Immature natural killer cell (primary cell): ENCODE measurements at regions not wholly inside any gene's neighbourhood (a gene's known extent, or its start where the extent isn't known, plus 50 kb on each side); places are given as distances from the start of the nearest gene placed in this dataset.
"Not testable (repeated sequence)": the region's sequence is repeated elsewhere in the genome, so short reads cannot be mapped to it uniquely, and the experiment has no call there.

Source experiments
- DNase-seq, 3 donors: peaks; one replicate each; pipeline ENCODE4 v3.0.0; 2022; ENCODE audit warnings: mixed read lengths in 1 of 3
- H3K27ac Mint-ChIP-seq, 6 donors: one replicate each; pipeline ENCODE4 v1.8.0; 2020; ENCODE audit warnings: mixed read lengths in 6 of 6, mild to moderate bottlenecking in 5 of 6, inconsistent platforms in 4 of 6, moderate library complexity in 3 of 6
- H3K27me3 Mint-ChIP-seq, 3 donors: one replicate each; pipeline ENCODE4 v1.8.0; 2020 to 2021; ENCODE audit warnings: low read depth in 3 of 3, mild to moderate bottlenecking in 3 of 3, mixed read lengths in 3 of 3, moderate library complexity in 3 of 3, inconsistent platforms in 1 of 3
- H3K36me3 Mint-ChIP-seq, 3 donors: one replicate each; pipeline ENCODE4 v1.8.0; 2020; ENCODE audit warnings: mixed read lengths in 3 of 3, inconsistent platforms in 2 of 3, mild to moderate bottlenecking in 2 of 3
- H3K4me1 Mint-ChIP-seq, 2 donors: one replicate each; pipeline ENCODE4 v1.8.0; 2020; ENCODE audit warnings: inconsistent platforms in 2 of 2, mild to moderate bottlenecking in 2 of 2, mixed read lengths in 2 of 2, moderate library complexity in 1 of 2
- H3K4me3 Mint-ChIP-seq, 5 donors: one replicate each; pipeline ENCODE4 v1.8.0; 2020; ENCODE audit warnings: mild to moderate bottlenecking in 5 of 5, mixed read lengths in 5 of 5, inconsistent platforms in 3 of 5, moderate library complexity in 3 of 5
- H3K9me3 Mint-ChIP-seq, 6 donors: one replicate each; pipeline ENCODE4 v1.8.0; 2020; ENCODE audit warnings: mild to moderate bottlenecking in 6 of 6, mixed read lengths in 6 of 6, inconsistent platforms in 4 of 6, moderate library complexity in 3 of 6

DNA sequence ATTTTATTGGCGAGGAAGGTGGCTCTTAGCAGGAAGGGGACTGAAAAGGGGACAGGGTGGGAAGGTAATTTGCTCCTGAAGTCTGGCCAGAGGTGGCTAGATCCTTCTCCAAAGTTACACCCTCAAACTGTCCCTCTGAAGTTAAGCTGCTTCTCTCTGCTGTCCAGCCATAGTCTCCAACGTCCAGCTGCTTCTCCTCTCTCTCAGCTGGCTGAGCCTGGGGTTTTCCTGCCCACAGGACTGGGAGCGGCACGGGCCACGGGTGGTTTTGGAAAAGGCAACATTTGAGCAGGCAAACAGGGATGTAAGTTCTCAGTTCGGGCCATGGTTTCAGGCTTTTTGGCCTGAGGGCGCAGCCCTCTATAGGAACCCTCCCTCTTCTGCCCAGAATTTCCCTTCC, 128.3 kb downstream of the YIPF5 start:
- DNase-seq, result no peak
- no peak overlapping the region for H3K4me3 Mint-ChIP-seq
- no peaks in the 10 kb centered on the region for H3K4me1 Mint-ChIP-seq
- no peaks in the 10 kb centered on the region for H3K36me3 Mint-ChIP-seq
- peaks cover 0 to 2% (median 0%) of the 10 kb centered on the region in 3 donors for H3K27me3 Mint-ChIP-seq
- no peaks in the 10 kb centered on the region for H3K9me3 Mint-ChIP-seq
- no peak overlapping the region for H3K27ac Mint-ChIP-seq

DNA sequence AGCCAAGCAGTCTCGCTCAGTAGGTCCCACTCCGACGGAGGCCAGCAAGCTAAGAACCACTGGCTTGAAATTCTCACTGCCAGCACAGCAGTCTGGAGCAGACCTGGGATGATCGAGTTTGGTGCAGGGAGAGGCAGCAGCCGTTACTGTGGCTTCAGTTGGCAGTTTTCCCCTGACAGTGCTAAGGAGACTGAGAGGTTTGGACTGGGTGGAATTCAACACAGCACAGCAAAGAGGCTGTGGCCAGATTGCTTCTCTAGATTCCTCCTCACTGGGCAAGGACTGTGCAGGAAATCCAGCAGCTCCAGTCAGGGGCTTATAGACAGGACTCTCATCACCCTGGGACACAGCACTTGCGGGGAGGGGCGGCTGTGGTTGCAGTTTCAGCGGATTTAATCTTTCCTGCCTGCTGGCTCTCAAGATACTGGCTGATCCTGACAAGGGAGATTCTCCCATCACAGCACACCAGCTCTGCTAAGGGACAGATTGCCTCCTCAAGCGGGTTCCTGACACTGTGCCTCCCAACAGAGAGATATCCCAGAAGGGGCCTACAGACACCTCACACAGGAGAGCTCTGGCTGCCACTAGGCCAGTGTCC, 122.1 kb downstream of the YIPF5 start:
- Mint-ChIP-seq H3K9me3 (peaks cover 0 to 4% (median 0%) of the 10 kb centered on the region in 6 donors), H3K27me3 (peaks cover 0 to 6% (median 2%) of the 10 kb centered on the region in 3 donors), H3K4me1 (no peaks in the 10 kb centered on the region), H3K4me3 (no peak overlapping the region), H3K36me3 (no peaks in the 10 kb centered on the region), H3K27ac (no peak overlapping the region)
- DNase-seq, result no peak

DNA sequence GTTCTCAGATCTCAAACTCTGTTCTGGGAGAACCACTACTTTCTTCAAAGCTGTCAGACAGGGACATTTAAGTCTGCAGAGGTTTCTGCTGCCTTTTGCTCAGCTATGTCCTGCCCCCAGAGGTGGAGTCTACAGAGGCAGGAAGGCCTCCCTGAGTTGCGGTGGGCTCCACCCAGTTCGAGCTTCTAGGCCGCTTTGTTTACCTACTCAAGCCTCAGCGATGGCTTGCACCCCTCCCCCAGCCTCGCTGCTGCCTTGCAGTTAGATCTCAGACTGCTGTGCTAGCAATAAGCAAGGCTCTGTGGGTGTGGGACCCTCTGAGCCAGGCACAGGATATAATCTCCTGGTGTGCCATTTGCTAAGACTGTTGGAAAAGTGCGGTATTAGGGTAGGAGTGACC, 115.1 kb downstream of the YIPF5 start:
- H3K36me3 Mint-ChIP-seq, H3K4me1 Mint-ChIP-seq, H3K27ac Mint-ChIP-seq, H3K4me3 Mint-ChIP-seq, DNase-seq, H3K9me3 Mint-ChIP-seq: not testable (repeated sequence)
- H3K27me3 Mint-ChIP-seq, result peaks cover 2 to 14% (median 7%) of the 10 kb centered on the region in 3 donors

DNA sequence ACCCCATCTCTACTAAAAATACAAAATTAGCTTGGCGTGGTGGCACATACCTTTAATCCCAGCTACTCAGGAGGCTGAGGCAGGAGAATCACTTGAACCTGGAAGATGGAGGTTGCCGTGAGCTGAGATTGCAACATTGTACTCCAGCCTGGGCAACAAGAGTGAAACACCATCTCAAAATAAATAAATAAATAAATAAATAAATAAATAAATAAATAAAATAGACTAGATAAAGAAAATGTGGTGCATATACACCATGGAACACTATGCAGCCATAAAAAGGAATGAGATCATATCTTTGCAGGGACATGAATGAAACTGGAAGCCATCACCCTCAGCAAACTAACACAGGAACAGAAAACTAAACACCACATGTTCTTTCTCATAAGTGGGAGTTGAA, 110.4 kb downstream of the YIPF5 start:
- DNase-seq, H3K4me3 Mint-ChIP-seq, H3K36me3 Mint-ChIP-seq, H3K9me3 Mint-ChIP-seq, H3K27ac Mint-ChIP-seq, H3K4me1 Mint-ChIP-seq: not testable (repeated sequence)
- H3K27me3 Mint-ChIP-seq, result peaks cover 2 to 11% (median 6%) of the 10 kb centered on the region in 3 donors

DNA sequence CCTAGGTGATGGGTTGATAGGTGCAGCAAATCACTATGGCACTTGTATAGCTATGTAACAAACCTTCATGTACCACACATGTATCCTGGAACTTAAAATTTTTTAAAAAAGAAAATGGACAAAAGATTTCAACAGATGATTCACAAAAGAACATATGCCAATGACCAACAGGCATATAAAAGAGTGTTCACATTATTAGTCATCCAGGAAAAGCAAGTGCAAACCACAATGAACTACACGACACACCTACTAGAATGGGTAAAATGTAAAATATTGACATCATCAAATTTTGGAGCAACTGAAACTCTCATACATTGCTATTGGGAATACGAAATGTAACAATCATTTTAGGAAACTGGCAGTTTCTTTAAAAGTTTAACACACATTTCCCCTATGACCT, 109.9 kb downstream of the YIPF5 start:
- Mint-ChIP-seq H3K4me3 (no peak overlapping the region), H3K36me3 (peaks cover 0 to 3% (median 0%) of the 10 kb centered on the region in 3 donors), H3K9me3 (peaks cover 0 to 6% (median under 1%) of the 10 kb centered on the region in 6 donors), H3K27ac (no peak overlapping the region), H3K27me3 (peaks cover 2 to 11% (median 8%) of the 10 kb centered on the region in 3 donors), H3K4me1 (no peaks in the 10 kb centered on the region)
- DNase-seq, result no peak

DNA sequence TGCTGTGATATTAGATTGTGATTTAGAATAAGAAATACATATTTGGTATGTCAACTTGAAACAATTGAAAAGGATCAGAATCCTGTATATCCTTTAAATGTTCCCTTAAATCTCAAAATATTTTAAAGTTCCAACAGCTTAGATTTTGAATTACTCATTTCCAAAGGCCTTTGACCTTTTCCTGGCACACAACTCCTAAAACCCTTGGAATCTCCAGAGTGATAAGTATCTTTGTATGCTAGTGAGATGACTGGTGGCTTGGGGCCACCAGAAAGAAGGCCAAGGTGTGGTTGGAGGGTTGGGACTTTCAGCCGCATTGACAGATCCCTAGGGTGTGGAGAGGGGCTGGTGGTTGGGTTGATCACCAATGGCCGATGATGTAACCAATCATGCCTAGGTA, 104.7 kb downstream of the YIPF5 start:
- Mint-ChIP-seq H3K4me3 (no peak overlapping the region), H3K27ac (no peak overlapping the region), H3K36me3 (no peaks in the 10 kb centered on the region), H3K4me1 (no peaks in the 10 kb centered on the region), H3K27me3 (peaks cover 2 to 7% (median 5%) of the 10 kb centered on the region in 3 donors), H3K9me3 (peaks cover 0 to 1% (median 0%) of the 10 kb centered on the region in 6 donors)
- no peak for DNase-seq

DNA sequence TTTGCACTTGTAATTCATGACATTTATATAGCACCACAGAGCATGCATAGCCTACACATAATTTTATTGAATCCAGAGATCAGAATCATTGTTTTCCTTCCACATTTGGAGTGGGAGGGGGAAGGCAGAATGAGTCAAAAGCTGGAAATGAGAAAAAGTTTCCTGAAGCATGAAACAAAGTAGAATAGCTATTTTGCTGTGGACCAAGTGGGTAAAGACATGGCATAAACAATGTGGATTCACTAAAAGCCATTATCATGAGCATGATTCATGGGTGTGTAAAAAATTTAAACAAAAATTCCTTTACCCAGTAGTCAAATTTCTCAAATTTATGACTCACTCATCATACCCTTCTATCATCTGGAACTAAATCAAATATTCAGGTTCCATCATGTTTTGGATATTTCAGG, 97.9 kb downstream of the YIPF5 start:
- Mint-ChIP-seq H3K4me1 (no peaks in the 10 kb centered on the region), H3K36me3 (no peaks in the 10 kb centered on the region), H3K27me3 (peaks cover 0 to 12% (median 8%) of the 10 kb centered on the region in 3 donors), H3K9me3 (peaks cover 2 to 5% (median 3%) of the 10 kb centered on the region in 6 donors), H3K4me3 (no peak overlapping the region), H3K27ac (no peak overlapping the region)
- no peak for DNase-seq

DNA sequence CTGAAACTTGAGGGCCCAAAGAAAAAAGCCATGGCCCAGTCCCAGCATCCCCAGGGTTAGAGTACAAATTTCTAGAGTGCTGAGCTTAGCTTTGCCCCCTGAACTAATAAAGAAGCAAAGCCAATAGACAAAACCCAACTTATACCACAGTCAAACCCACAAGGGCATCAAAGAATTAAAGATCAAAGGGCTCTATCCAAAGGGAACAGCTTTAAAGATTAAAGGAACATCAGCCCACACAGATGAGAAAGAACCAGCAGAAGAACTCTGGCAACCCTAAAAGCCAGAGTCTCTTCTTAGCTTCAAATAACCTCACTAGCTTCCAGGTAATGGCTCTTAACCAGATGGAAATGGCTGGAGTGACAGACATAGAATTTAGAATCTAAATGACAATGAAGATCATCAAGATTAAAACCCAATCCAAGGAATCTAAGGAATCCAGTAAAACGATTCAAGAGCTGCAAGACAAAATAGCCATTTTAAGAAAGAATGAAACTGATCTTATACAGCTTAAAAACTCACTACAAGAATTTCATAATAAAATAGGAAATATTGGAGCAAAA, 93.9 kb downstream of the YIPF5 start:
- Mint-ChIP-seq H3K4me3 (no peak overlapping the region), H3K4me1 (no peaks in the 10 kb centered on the region), H3K36me3 (peaks cover 0 to 9% (median 0%) of the 10 kb centered on the region in 3 donors), H3K27ac (no peak overlapping the region), H3K27me3 (peaks cover 3 to 10% (median 6%) of the 10 kb centered on the region in 3 donors), H3K9me3 (peaks cover 8 to 30% (median 13%) of the 10 kb centered on the region in 6 donors)
- DNase-seq, result no peak

DNA sequence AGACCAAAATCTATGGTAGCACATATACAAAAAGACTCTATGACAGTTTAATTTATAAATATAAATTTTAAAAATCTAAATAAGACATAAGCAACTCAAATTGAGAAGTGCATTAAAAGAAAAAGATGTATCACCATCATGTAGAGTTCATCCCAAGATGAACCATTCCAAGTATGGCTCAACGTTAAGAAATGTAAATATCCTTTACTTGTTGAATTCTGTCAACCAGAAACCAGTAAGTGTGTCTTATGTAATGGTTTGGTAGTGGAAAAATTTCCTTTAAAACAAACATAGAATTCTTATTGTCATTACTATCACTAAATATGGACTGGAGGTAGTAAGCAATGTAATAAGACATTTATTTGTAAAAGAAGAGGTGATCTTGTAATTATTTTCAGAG, 87.3 kb downstream of the YIPF5 start:
- DNase-seq, result no peak
- H3K27me3 Mint-ChIP-seq, result peaks cover 0 to 7% (median 0%) of the 10 kb centered on the region in 3 donors
- H3K36me3 Mint-ChIP-seq, result peaks cover 0 to 5% (median 0%) of the 10 kb centered on the region in 3 donors
- no peaks in the 10 kb centered on the region for H3K4me1 Mint-ChIP-seq
- no peak overlapping the region for H3K27ac Mint-ChIP-seq
- no peak overlapping the region for H3K4me3 Mint-ChIP-seq
- H3K9me3 Mint-ChIP-seq, result peaks cover 5 to 21% (median 10%) of the 10 kb centered on the region in 6 donors

DNA sequence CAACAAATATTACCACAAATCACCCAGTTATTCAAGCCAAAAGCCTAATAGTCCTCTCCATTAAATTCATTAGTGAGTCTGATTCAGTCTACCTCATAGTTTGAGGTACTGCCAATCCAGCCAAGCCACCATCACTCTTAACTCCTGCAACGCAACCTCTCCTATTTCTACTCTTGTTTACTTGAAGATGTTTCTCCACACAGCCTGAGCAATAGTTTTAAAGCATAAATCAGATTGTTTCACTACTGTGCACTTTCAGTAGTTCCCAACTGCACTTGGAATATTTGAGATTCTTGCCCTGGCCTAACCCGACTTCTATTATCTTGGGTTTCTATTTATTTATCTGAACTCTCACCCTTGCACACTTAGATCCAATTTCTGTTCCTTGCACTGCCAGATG, 85.5 kb downstream of the YIPF5 start:
- Mint-ChIP-seq H3K27me3 (peaks cover 0 to 3% (median under 1%) of the 10 kb centered on the region in 3 donors), H3K27ac (no peak overlapping the region), H3K4me3 (no peak overlapping the region), H3K4me1 (no peaks in the 10 kb centered on the region), H3K36me3 (peaks cover 0 to 5% (median 0%) of the 10 kb centered on the region in 3 donors), H3K9me3 (peaks cover 3 to 15% (median 9%) of the 10 kb centered on the region in 6 donors)
- DNase-seq, result no peak

DNA sequence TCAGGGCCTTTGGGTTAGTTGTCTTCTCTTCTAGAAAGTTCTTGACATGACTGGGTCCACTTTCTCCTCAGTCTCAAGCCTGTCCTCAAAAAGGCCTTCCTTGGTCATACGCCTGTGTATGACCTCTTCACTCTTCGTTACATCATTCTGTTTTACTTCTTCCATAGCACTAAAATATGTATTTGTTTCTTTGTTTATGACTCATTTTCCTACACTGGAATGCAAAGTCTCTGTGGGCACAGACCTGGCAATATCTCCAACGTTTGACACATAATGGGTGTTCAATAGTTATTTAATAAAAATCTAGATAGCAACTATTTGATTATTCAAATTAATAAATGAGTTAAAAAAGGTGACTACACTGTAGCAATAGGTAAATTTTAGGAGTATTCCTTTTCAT, 85.1 kb downstream of the YIPF5 start:
- Mint-ChIP-seq H3K27me3 (peaks cover 0 to 3% (median 2%) of the 10 kb centered on the region in 3 donors), H3K4me1 (no peaks in the 10 kb centered on the region), H3K27ac (no peak overlapping the region), H3K4me3 (no peak overlapping the region), H3K36me3 (peaks cover 0 to 5% (median 0%) of the 10 kb centered on the region in 3 donors), H3K9me3 (peaks cover 3 to 15% (median 9%) of the 10 kb centered on the region in 6 donors)
- DNase-seq, result no peak

DNA sequence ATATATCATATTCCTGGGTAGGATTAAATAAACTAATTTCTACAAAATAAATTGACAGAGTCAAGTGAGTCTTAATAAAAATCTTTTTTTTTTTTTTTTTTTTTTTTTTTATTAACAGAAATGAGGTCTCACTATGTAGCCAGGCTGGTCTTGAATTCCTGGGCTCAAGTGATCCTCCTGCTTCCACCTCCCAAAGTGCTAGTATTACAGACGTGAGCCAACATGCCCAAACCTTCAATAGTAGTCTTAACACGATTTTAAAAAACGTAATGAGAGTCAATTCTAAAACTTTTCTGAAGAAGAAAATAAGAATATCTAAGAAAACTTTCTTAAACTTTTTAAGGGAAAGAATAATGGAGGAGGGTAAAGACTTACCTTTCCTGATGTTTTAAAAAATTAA, 84.2 kb downstream of the YIPF5 start:
- Mint-ChIP-seq H3K4me1 (no peaks in the 10 kb centered on the region), H3K27me3 (peaks cover 0 to 3% (median 2%) of the 10 kb centered on the region in 3 donors), H3K36me3 (peaks cover 0 to 2% (median 0%) of the 10 kb centered on the region in 3 donors), H3K4me3 (no peak overlapping the region), H3K27ac (no peak overlapping the region), H3K9me3 (peaks cover 0 to 7% (median 3%) of the 10 kb centered on the region in 6 donors)
- no peak for DNase-seq

DNA sequence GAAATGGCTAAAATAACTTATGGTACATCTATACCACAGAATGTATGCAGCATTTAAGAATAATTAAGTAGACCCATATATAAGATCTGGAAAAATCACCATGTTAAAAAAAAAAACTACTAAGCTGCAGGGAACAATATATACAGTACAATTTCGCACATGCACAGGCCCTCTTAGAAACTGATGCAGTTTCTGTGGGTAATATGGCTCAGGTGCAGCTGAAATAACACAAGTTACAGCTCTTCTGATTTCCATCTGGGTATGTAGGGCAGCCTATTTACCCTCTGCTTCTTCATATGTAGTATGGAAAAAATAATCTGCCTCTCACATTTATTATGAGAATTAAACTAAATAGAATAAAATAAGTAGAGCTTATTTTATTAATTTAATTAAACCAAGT, 82.9 kb downstream of the YIPF5 start:
- no peak for DNase-seq
- H3K4me3 Mint-ChIP-seq, result no peak overlapping the region
- H3K4me1 Mint-ChIP-seq, result no peaks in the 10 kb centered on the region
- H3K27ac Mint-ChIP-seq, result no peak overlapping the region
- H3K9me3 Mint-ChIP-seq, result no peaks in the 10 kb centered on the region
- peaks cover 0 to 2% (median 0%) of the 10 kb centered on the region in 3 donors for H3K27me3 Mint-ChIP-seq
- H3K36me3 Mint-ChIP-seq, result no peaks in the 10 kb centered on the region

DNA sequence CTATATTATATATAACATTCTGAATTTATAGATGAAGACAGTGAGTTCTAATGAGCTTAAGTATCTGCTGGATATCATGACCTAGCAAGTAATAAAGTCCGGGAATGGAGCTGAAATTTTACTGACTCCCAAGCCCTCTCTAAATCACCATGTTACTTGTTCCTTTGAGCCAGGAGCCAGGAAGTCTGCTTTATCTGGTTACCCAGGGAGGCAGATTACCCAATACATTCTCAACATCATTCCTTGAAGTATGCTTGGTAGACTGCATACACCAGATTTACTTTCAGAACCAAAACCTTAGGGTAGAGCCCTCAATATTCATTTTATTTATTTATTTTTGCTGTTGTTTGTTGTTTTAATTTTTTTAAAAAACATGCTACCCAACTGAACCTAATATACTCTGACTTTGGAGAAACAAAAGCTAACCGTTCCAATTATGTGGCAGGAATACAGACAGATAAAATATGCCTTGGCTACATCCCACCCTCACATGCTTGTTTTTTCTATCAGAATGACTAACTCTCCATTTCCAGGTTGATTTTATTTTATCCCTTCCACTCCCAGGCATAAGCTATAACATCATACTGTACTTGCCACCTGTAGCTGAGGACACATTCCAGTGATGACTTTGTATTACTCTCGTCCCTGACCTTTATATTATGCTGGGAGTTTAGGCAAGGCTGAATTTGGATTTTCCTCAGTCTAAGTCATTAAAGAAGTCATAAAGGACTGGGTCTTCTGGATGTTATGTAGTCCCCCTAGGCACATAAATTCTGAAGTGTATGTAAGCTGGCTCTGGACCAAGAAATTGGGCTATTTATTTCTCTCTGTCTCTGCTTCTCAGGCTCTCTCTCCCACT, 82.0 kb downstream of the YIPF5 start:
- H3K27ac Mint-ChIP-seq, result peak overlapping the region in 1 of 6 donors; percentile 59

More for the DNA sequence above, 82.0 kb downstream of the YIPF5 start:
- no peaks in the 10 kb centered on the region for H3K36me3 Mint-ChIP-seq
- H3K4me3 Mint-ChIP-seq, result no peak overlapping the region
- DNase-seq, result no peak
- H3K9me3 Mint-ChIP-seq, result no peaks in the 10 kb centered on the region
- H3K27me3 Mint-ChIP-seq, result peaks cover 0 to 2% (median 0%) of the 10 kb centered on the region in 3 donors
- H3K4me1 Mint-ChIP-seq, result peaks cover 0 to 4% of the 10 kb centered on the region in 2 donors
